NCI-H146 treated with DMSO at 0.1 percent for 48 hours (cell line): ENCODE measurements at regions not wholly inside any gene's neighbourhood (a gene's known extent, or its start where the extent isn't known, plus 50 kb on each side); places are given as distances from the start of the nearest gene placed in this dataset.
"Not testable (repeated sequence)": the region's sequence is repeated elsewhere in the genome, so short reads cannot be mapped to it uniquely, and the experiment has no call there.

Experiments
- DNase-seq: peaks from one replicate; lab custom pipeline; 2025; ENCODE audit not compliant: unreplicated experiment; lab: John Stamatoyannopoulos, UW

DNA sequence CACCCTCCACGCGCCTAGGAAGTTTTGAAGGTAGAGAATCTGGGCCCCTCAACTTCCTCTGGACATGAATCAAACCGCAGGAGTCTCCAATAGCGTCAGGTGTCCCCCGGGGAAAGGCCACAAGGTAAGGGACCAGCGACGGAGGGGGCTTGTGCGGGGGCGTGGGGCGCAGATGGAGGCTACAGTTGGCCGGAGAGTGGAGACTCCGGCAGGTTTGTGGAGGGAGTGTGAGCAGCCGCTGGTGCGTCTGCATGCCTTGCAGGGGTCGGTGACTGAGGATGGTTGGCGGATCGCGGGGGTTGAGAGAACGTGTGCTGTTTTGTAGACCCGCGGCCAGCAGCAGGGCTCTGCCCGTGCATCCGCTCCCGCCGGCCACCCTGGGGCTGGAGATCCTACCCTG is 303.3 kb upstream of the DPP6 start:
- DNase-seq: peak; percentile 21

DNA sequence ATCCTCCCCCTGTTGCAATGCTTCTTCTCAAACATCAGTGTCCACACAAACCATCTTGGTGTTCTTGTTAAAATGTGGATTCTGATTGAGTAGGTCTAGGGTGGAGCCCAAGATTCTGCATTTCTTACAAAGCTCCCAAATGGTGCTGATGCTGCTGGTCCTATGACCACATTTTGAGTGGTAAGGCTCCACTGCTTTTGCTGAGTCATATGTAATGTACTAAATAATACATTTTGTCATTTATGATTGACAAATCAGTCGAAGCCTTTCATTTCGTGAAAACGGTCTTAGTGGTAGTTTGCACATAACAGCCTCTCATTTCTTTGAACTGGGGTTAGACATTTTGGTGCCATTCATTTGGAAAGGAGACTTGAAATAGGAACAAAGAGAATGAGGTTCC is 286.3 kb upstream of the DPP6 start:
- not testable (repeated sequence) for DNase-seq

DNA sequence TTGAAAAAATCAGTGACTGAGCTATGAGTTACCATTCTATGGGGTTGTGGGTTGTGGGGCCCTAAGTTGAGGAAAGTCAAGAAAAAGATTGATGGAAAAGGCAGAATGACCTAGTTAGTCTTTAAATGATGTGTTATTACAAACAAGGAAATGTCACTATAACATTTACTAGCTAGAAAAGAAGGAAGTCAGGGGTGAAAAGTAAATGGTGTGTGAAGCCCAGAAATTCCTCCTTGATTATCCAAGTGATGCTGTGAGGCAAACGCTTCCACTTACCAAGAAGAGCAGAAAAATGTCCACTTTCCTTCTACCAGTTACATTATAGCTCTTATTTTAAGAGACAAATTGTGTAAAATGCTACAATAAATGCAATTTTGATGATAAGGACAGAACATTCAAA is 285.3 kb upstream of the DPP6 start:
- not testable (repeated sequence) for DNase-seq

DNA sequence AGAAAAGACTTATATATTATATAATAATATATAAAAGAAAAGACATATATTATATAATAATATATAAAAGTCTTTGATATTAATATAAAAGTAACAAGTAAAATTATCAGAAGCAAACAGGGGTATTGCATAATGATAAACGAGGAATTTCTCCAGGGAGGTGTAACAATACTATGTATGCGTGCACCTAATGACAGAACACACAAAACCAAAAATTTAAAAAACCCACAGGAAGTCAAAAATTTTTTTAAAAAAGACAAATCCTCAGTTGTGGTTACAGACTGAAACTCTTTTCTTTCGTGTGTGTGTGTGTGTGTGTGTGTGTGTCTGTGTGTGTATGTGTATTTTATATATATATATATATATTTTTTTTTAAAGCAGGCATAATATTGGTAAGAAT is 279.2 kb upstream of the DPP6 start:
- no peak for DNase-seq

DNA sequence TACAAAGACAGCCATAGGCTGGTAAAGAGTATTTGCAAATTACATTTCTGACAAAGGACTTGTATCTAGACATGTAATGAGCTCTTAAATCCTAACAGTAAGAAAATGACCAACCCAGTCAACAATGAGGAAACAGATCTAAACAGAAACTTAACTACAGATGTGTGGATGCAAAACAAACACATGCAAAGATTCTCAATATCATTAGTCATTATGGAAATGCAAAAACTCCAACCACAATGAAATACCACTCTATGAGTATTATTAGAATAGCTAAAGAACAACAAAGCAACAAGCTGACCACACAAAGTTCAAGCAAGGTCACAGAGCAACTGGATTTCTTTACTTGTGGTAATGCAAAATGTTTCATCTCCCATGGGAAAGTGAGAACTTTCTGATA is 275.3 kb upstream of the DPP6 start:
- not testable (repeated sequence) for DNase-seq

DNA sequence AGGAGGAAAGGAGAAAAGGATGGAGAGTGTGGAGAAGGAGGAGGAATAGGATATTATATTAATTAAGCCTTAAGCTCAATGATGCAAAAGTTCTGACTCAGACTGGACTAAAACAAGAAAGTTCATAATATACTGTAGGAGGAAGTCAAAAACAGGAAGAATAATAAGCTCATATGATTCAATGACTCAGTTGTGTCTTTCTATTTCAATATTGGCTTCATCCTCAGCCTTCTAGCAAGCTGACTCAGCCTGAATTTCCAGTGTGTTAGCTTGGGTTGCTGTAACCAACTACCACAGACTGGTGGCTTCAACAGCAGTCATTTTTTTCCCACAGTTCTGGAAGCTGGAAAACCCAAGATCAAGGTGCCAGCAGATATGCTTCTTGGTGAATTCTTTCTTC is 254.8 kb upstream of the DPP6 start:
- not testable (repeated sequence) for DNase-seq

DNA sequence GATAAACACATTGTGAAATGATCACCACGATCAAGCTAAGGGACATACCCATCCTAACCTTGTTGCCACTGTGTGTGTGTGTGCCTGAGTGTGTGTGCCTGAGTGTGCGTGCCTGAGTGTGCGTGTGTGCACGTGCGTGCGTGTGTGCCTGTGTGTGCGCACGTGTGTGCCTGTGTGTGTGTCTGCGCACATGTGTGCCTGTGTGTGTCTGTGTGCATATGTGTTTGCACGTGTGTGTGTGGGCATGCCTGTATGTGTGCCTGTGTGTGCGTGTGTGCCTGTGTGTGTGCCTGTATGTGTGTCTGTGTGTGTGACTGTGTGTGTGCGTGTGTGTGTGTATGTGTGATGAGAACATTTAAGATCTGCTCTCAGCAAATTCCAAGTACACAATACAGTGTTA is 244.1 kb upstream of the DPP6 start:
- no peak for DNase-seq

DNA sequence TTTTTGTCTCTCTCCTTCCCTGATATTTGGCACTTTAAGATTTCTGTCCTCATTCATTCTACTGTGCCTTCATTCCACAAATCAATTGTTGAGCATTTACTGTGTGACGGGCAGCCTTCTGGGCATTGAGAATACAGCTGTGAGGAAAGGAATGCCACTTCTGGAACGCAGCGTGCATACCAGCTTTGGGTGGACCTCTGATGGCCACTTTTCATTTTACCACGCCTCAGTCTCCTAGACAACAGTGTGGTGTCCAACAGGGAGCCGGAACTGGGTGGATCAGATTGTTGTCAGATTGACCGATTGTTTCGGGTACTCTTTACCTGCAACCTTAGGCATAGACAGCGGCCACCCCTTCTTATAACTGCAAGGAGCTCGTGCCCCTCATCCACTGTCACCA is 222.7 kb upstream of the DPP6 start:
- no peak for DNase-seq

DNA sequence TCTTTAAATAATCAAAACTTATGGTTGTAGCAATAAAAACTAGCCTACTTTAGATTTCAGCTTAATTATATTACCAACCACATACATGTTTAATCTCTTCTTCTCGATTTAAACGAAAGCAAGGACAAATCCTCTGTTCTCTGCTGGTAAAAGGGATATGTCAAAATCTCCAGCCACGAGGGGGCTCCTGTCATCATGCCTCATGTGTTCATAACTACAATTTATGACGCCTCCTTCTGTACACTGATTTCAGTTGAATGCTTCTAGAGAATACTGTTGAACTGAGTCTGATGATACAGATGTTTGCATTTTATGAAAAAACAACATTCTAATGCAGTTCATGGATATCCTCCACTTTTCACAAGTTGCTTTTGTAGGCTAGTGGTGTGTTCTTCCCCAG is 220.0 kb upstream of the DPP6 start:
- DNase-seq: no peak

DNA sequence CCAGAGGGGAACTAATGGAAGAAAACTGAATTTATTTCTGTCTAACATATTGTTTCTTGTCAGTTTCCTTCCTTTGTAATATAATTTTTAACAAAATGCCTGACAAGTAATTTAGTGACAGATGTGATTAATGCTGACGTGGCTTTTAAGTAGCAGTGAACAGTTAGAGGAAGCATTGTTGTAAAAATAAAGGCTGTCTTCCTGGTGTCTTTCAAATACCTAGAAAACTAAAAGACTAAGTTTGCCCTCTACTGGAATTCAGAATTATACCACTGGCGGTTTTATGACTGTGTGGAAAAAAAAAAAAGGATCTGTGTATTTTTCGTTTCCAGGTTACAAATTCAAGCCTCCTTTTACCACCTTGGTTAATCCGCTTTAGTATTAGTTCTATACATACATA is 217.1 kb upstream of the DPP6 start:
- DNase-seq: peak; percentile 51

DNA sequence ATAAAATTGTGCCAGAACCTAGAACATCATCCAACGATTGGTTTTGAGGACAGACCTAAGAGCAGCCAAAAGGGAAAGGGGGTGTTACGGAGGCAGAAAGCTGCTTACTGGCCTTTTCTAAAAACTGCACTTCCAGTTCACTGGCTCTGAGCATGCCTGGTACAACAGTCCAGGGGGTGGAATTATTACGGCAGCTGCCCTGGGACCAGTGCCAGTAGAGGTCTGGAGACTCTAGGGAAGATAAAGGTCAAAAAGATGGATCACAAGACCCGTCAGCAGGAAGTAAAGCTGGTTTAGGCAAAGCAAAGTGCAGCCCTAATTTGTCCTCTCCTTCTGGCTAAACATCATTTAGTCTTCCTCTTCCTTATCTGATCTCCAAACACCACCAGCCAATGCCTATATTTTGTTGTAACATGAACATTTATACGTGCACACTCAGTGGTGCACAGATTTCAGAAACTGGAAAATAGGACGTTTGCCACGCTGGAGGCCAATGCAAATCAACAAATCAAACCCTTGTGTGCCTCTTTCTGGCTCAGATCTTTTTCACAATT is 216.4 kb upstream of the DPP6 start:
- no peak for DNase-seq

DNA sequence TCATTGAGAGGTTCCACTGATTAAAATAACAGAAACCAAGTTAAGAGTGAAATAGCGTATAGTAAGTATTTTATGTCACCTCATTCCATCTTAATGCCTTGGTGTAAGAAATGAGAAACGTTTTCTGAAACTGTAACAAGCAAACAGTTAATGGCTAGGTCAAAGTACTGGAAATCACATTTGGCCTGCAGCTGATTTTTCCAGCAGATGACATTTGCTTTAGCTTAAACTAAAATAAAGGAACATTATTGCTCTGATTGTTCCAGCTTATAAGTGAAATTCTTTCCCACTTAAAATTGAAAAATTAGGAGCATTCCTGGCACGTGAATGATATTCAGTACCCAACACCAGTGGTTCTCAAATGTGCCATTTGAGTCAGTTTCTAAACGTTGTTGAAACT is 213.6 kb upstream of the DPP6 start:
- DNase-seq: no peak

DNA sequence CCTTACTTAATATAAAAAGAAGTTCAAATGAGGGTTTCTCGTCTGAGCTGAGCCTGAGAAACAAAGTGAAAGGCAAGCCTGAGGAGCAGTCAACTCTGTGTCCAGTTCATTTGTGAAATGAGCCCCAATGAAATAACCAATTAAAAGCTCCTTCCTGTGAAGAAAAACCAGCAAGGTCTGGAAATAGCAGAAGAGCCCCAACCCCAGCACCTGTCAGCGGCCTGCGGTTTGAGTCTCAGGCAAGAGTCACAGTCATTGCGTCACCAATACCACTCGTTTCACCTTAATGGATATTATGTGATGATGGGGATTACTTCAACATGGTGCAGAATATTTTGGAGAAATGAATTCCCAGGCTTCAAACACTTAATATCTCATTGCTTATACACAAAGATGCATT is 211.3 kb upstream of the DPP6 start:
- DNase-seq: no peak

DNA sequence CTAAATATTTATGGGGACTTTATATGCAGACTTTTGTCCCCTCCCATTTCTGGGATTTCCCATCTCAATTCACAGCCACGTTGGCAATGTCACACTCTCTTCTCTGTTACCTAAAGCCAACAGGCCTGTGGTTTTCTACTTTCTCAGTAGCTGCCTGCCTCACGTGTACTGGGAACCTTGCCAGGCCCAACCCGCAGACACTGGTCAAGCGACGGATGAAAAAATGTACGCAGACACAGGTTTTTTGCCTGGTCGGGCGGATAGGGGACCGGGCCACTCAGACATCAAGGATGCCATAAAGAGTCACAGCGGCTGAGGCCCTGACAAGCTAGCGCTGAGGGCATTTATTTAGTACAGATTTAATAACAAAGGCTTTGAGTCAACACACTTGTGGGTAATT is 204.4 kb upstream of the DPP6 start:
- DNase-seq: no peak

DNA sequence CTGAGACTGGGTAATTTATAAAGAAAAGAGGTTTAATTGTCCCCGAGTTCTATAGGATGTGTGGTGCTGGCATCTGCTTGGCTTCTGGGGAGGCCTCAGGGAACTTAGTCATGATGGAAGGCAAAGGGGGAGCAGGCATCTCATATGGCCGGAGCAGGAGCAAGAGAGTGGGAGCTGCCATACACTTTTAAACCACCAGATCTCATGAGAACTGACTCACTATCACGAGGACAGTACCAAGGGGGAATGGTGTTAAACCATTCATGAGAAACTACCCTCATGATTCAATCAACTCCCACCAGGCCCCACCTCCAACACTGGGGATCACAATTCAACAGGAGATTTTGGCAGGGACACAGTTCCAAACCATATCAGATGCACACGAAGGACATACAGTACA is 199.9 kb upstream of the DPP6 start:
- DNase-seq: no peak

DNA sequence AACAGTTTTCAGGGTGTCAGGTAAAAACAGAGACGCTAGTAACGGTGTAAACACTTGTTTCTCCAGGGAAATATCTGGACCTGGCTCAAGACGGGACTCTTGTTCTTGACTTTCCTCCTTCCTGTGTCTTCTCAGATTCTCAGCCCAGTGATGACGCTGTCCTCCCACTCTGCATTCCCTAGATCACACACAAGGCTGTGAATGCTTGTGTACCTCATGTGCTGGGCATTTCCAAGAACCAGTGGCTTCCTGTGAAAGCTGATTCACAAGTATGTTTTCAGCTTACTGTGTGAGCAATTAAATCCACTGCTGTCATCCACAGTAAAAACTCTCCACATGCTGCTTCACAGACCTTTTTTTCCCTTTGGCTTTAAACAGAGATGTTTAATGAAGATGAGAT is 193.8 kb upstream of the DPP6 start:
- no peak for DNase-seq

DNA sequence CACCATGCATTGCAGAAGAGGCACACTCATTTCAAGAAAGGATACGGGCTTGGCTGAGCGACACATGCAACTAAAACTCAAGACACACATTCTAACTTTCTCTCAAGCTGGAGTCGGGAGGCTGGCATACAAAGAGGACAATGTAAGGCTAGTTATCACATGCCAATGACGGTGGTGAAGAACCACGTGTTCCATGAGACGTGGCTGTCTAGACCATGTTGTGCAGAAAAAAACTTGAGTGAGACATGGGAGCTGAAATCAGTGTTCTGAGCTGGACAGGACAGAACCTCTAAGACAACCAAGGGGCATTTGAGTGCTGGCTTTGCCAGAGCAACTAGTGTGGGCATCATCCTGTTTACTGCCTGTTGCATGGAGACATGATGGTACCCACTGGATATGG is 193.0 kb upstream of the DPP6 start:
- no peak for DNase-seq

DNA sequence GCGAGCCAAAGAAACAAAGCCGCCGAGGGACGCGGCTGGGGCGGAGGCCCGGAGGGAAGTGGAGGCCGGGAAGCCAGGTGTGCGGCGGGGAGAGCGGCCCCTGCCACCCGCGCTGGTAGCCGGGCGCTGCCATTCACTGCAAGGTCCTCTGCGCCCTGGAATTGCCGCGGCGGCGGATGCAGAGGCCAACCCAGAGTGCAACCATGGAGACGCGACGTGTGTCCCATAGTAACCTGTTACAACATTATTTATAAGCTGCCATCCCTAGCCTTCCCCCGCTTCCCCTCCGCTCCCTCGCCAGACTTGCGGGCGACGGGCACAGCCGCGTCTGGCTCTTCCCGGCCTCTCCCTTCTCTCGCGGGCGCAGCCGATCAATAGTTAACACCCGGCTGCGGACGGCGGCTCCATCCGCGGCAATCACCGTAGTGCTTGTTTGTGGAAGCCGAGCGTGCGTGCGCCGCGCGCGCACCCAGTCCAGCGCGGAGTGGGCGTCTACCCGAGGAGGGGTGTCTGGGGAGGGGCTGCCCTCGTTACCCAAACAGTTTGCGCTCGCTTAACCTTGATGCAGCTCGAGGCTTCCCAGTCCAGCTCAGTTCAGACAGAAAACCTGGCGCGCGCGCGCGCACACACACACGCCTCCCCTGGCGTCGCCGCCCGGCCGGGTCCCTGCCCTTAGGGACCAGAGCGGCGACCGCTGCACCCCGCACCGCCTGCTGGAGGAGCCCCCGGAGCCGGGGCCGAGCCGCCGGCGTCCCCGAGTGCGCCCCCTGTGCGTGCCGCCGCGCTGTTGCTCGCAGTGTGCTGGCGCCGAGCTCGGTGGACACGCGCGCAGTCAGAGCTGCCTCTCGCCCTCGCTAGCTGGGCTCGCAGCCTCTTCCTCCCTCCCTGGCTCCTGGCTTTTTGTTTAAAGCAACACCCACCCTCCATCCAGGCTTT is 165.4 kb upstream of the DPP6 start:
- no peak for DNase-seq

DNA sequence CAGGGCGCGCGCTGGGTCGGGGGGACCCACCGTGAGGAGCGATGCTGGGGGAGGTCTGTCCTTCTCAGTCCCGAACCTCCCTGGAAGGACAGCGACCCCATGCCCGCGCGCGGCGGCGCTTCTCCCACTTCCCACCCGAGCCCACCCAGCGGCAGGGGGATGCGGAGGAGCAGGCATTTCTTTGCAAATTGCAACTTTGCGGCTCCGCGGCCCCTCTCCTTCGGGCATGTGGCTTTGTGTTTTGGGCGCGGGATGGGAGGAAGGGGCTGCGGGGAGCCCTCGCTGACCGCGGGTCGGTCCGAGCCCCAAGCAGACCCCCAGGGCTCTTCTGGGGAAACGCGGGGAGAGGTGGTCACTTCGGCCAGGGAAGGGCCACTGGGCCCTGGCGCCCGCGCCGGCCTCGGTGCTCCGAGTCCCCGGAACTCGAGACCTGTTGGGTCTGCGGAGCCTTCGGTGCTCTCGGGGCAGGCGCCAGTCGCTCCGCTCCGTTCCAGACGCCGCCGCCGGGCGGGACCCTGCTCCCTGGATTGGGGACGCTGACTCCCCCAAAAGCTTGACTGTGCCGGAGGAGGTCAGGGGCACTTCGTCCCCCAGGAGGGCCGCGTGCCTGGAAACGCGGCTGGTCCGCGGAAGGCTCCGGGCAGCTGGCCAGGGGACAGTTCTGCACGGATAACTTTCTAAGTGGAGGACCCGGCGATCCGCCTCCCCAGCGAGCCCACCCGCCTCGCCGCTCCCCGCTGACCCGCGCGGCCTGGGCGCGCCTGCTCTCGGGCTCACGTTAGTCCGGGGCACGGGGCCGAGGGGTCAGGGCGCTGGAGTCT is 164.2 kb upstream of the DPP6 start:
- no peak for DNase-seq

DNA sequence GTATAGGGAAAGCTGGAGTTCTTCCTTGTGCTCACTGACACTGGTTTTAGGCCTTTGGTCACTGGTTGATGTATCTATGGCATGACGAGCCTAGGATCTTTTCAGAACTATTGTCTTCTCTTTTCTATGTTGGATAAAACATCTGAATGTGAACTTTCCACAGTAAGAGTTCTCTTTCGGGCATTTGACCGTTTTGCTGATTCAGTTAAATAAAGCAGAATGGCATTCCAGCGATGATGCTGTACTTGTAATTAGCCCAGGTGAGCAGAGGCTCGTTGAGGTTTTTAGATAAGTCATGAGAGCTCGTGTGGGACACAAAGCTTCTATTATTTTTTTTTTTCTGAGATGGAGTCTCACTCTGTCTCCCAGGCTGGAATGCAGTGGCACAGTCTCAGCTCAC is 160.2 kb upstream of the DPP6 start:
- DNase-seq: no peak

DNA sequence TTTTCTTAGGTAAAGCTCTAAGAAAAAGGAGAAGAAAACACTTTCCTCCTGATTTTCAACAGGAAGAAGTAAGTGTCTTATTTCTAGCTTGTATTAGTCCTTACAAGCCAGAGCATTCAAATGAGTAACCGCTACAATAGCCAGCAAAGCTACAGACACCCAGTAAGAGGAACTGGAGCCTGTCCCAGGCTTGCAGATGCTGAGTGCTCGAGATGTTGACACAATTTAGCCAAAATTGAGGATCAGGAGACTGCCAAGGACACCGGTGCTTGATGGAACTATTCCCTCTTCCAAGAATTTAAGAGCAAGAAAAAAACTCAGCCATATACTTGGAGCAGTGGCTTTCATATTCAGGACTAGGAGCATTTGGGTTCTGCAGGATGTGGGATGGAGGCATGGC is 149.3 kb upstream of the DPP6 start:
- DNase-seq: no peak

DNA sequence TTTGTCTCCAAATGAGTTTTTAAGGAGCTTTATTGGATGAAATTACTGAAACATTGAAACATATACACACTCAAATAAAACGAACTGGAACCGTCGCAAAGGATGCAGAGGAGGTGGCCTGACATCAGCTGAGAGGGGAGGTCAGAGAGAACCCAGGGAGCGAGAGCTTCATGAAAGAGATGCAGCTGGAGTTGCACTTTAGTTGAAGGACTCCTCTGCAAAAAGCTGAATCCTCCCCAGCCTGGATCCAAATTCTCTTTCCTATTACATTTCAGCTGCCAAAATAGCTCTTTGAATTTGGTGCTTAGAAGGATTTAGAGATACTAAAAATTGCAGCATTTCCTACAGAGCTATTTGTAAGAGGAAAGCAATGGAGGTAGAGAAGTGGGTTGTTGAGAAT is 140.0 kb upstream of the DPP6 start:
- no peak for DNase-seq
